ENCODE measurements at regions not wholly inside any gene's neighbourhood (a gene's known extent, or its start where the extent isn't known, plus 50 kb on each side); places are given as distances from the start of the nearest gene placed in this dataset.

GRCh38 chr7:42662862-42663261 is 249.0 kb downstream of the C7orf25 start:
- no peak for TF ChIP-seq FOXM1 (IDR thresholded peaks at IDR 0.05; ENCODE audit: low read depth)
- no peak for TF ChIP-seq CTCF (IDR thresholded peaks at IDR 0.05)
- TF ChIP-seq REST (IDR thresholded peaks at IDR 0.05; ENCODE audit: low read depth, low read length) = no peak
- no peak for TF ChIP-seq TAF1 (IDR thresholded peaks at IDR 0.05; ENCODE audit: borderline replicate concordance, low read depth, low read length)
- TF ChIP-seq RAD21 (IDR thresholded peaks at IDR 0.05; ENCODE audit: low read length) = no peak
- TF ChIP-seq RFX5 (IDR thresholded peaks at IDR 0.05; ENCODE audit: low read length) = no peak
- TF ChIP-seq RXRA (IDR thresholded peaks at IDR 0.05; ENCODE audit: borderline replicate concordance, low read depth) = no peak
- TF ChIP-seq GABPA (IDR thresholded peaks at IDR 0.05; ENCODE audit: low read depth) = no peak
- TF ChIP-seq POLR2AphosphoS5 (IDR thresholded peaks at IDR 0.05; ENCODE audit: low read depth, low read length) = no peak
- TF ChIP-seq PBX3 (IDR thresholded peaks at IDR 0.05) = no peak
- no peak for TF ChIP-seq YY1 (IDR thresholded peaks at IDR 0.05; ENCODE audit: low read depth)
- TF ChIP-seq EZH2phosphoT487 (IDR thresholded peaks at IDR 0.05; ENCODE audit: borderline replicate concordance, low read depth) = no peak

All from SK-N-SH (cell line).